H9 (cell line): ENCODE measurements at regions not wholly inside any gene's neighbourhood (a gene's known extent, or its start where the extent isn't known, plus 50 kb on each side); places are given as distances from the start of the nearest gene placed in this dataset.

Experiments used
- DNase-seq: peaks from one replicate; pipeline ENCODE4 v3.0.0-alpha.2; 2017
- H2AFZ ChIP-seq: one replicate; pipeline ENCODE4 v1.6.1; 2013; ENCODE audit warnings: mild to moderate bottlenecking, low read length, control low read depth, moderate library complexity
- H2AK5ac ChIP-seq: 2 replicates; pipeline ENCODE4 v1.6.1; 2013; ENCODE audit warnings: low read length, control low read depth, mixed read lengths; ENCODE audit not compliant: insufficient read length
- H2BK120ac ChIP-seq: one replicate; pipeline ENCODE4 v1.6.1; 2013; ENCODE audit warnings: low read depth, mild to moderate bottlenecking, low read length, control low read depth, inconsistent platforms; ENCODE audit not compliant: poor library complexity, severe bottlenecking
- H2BK12ac ChIP-seq: 2 replicates; pipeline ENCODE4 v1.6.1; 2013; ENCODE audit warnings: low read length, control low read depth, mixed read lengths, low read depth; ENCODE audit not compliant: insufficient read length
- H2BK15ac ChIP-seq: 2 replicates; pipeline ENCODE4 v1.6.1; 2013; ENCODE audit warnings: low read depth, low read length, control low read depth
- H2BK20ac ChIP-seq: one replicate; pipeline ENCODE4 v1.6.1; 2013; ENCODE audit warnings: low read depth, mild to moderate bottlenecking, low read length, control low read depth, inconsistent platforms; ENCODE audit not compliant: poor library complexity, severe bottlenecking
- H2BK5ac ChIP-seq: 2 replicates; pipeline ENCODE4 v1.6.1; 2013; ENCODE audit warnings: low read length, control low read depth, mixed read lengths; ENCODE audit not compliant: insufficient read length
- H3K14ac ChIP-seq: 2 replicates; pipeline ENCODE4 v1.6.1; 2013; ENCODE audit warnings: low read length, control low read depth; ENCODE audit not compliant: insufficient read depth
- H3K18ac ChIP-seq: 2 replicates; pipeline ENCODE4 v1.6.1; 2013; ENCODE audit warnings: low read depth, mild to moderate bottlenecking, mixed read lengths, low read length, control low read depth; ENCODE audit not compliant: insufficient read length
- H3K23ac ChIP-seq: 2 replicates; pipeline ENCODE4 v1.6.1; 2013; ENCODE audit warnings: low read length, control low read depth, mixed read lengths, low read depth; ENCODE audit not compliant: insufficient read length
- H3K23me2 ChIP-seq: 2 replicates; pipeline ENCODE4 v1.6.1; 2013; ENCODE audit warnings: low read depth, mild to moderate bottlenecking, mixed read lengths, low read length, control low read depth; ENCODE audit not compliant: insufficient read length, poor library complexity, severe bottlenecking
- H3K27ac ChIP-seq: 2 replicates; pipeline ENCODE4 v1.5.1; 2013; ENCODE audit warnings: low read length, control low read depth, mixed read lengths, low read depth; ENCODE audit not compliant: insufficient read length
- H3K27me3 ChIP-seq: 2 replicates; pipeline ENCODE4 v1.6.1; 2013; ENCODE audit warnings: low read length, control low read depth, inconsistent platforms; ENCODE audit not compliant: insufficient read depth
- H3K4ac ChIP-seq: 2 replicates; pipeline ENCODE4 v1.6.1; 2013; ENCODE audit warnings: low read depth, mild to moderate bottlenecking, control low read depth, inconsistent platforms, low read length, moderate library complexity
- H3K4me1 ChIP-seq: 2 replicates; pipeline ENCODE4 v1.6.1; 2013; ENCODE audit warnings: low read length, control low read depth, inconsistent platforms; ENCODE audit not compliant: insufficient read depth
- H3K4me2 ChIP-seq: 2 replicates; pipeline ENCODE4 v1.6.1; 2013; ENCODE audit warnings: low read length, control low read depth, mixed read lengths; ENCODE audit not compliant: insufficient read length, insufficient read depth
- H3K56ac ChIP-seq: 2 replicates; pipeline ENCODE4 v1.6.1; 2013; ENCODE audit warnings: low read depth, mild to moderate bottlenecking, mixed read lengths, low read length, control low read depth; ENCODE audit not compliant: insufficient read length
- H3K79me1 ChIP-seq: 2 replicates; pipeline ENCODE4 v1.6.1; 2013; ENCODE audit warnings: low read depth, mild to moderate bottlenecking, moderate library complexity, low read length, control low read depth, inconsistent platforms; ENCODE audit not compliant: insufficient read depth, poor library complexity, severe bottlenecking
- H3K79me2 ChIP-seq: 2 replicates; pipeline ENCODE4 v1.6.1; 2013; ENCODE audit warnings: low read length, control low read depth, inconsistent platforms; ENCODE audit not compliant: insufficient read depth
- H3K9ac ChIP-seq: 2 replicates; pipeline ENCODE4 v1.6.1; 2013; ENCODE audit warnings: low read length, control low read depth, mixed read lengths; ENCODE audit not compliant: insufficient read length; ENCODE audit errors: extremely low read depth
- H3K9me3 ChIP-seq: one replicate; pipeline ENCODE4 v1.6.1; 2013; ENCODE audit warnings: low read depth, low read length, inconsistent platforms; ENCODE audit not compliant: control insufficient read depth
- H3T11ph ChIP-seq: one replicate; pipeline ENCODE4 v1.6.1; 2013; ENCODE audit warnings: mild to moderate bottlenecking, low read length, control low read depth, inconsistent platforms
- H4K20me1 ChIP-seq: one replicate; pipeline ENCODE4 v1.6.1; 2013; ENCODE audit not compliant: control insufficient read depth, insufficient read length, insufficient read depth
- H4K5ac ChIP-seq: 2 replicates; pipeline ENCODE4 v1.6.1; 2013; ENCODE audit warnings: low read depth, mild to moderate bottlenecking, mixed read lengths, low read length, control low read depth; ENCODE audit not compliant: insufficient read length
- H4K8ac ChIP-seq: replicated peaks from 2 replicates; pipeline ENCODE4 v1.6.1; 2013; ENCODE audit warnings: low read length, control low read depth, mixed read lengths, low read depth; ENCODE audit not compliant: insufficient read length
- H4K91ac ChIP-seq: 2 replicates; pipeline ENCODE4 v1.6.1; 2013; ENCODE audit warnings: low read depth, mild to moderate bottlenecking, moderate library complexity, mixed read lengths, low read length, control low read depth; ENCODE audit not compliant: insufficient read length
- H3K27ac Mint-ChIP-seq, 3 experiments: 2 replicates in 2 of 3; 3 replicates in 1 of 3; pipeline ENCODE4 v1.8.0; 2020 to 2021; ENCODE audit warnings: mixed read lengths in 3 of 3, mild to moderate bottlenecking in 1 of 3, moderate library complexity in 1 of 3
- H3K27me3 Mint-ChIP-seq: 2 replicates; pipeline ENCODE4 v1.8.0; 2021; ENCODE audit warnings: low read depth, mild to moderate bottlenecking, moderate library complexity, mixed read lengths
- H3K36me3 Mint-ChIP-seq, 3 experiments: 2 replicates in 2 of 3; 3 replicates in 1 of 3; pipeline ENCODE4 v1.8.0; 2020 to 2021; ENCODE audit warnings: low read depth in 3 of 3, mixed read lengths in 3 of 3; ENCODE audit not compliant: insufficient read depth in 1 of 3
- H3K4me1 Mint-ChIP-seq, 2 experiments: 2 replicates each; pipeline ENCODE4 v1.8.0; 2020; ENCODE audit warnings: mixed read lengths in 2 of 2
- H3K4me3 Mint-ChIP-seq, 2 experiments: 2 replicates in 1 of 2; 3 replicates in 1 of 2; pipeline ENCODE4 v1.8.0; 2020 to 2021; ENCODE audit warnings: mild to moderate bottlenecking in 2 of 2, mixed read lengths in 2 of 2, moderate library complexity in 1 of 2
- H3K9me3 Mint-ChIP-seq, 2 experiments: 2 replicates in 1 of 2; 3 replicates in 1 of 2; pipeline ENCODE4 v1.8.0; 2020; ENCODE audit warnings: mild to moderate bottlenecking in 2 of 2, mixed read lengths in 2 of 2, moderate library complexity in 1 of 2
- CTCF ChIP-seq: fragments of 200-600 bp; sonication (generic); conservative IDR thresholded peaks from 3 replicates; pipeline ENCODE4 v1.8.0; 2021; ENCODE audit warnings: antibody characterized with exemption, mild to moderate bottlenecking
- WGBS: extraction: QIAGEN DNeasy Blood & Tissue Kit; methylation state at CpG from one replicate; pipeline ENCODE4 v1.1.7; 2013; ENCODE audit warnings: missing lambda C conversion rate, low lambda C conversion rate, mixed read lengths; ENCODE audit not compliant: insufficient read length; ENCODE audit errors: extremely low coverage; 5-methylcytosine and 5-hydroxymethylcytosine counted together

- Histone ChIP-seq H3K4me2 (no peak overlapping the region), H3K4me1 (no peaks in the 10 kb centered on the region), H2BK120ac (no peak overlapping the region), H2AK5ac (no peak overlapping the region), H2BK12ac (no peak overlapping the region), H4K8ac (no peak overlapping the region), H3K23ac (no peak overlapping the region), H3K27ac (no peak overlapping the region), H2BK5ac (no peak overlapping the region), H2AFZ (no peak overlapping the region), H3K18ac (no peak overlapping the region), H3T11ph (no peak overlapping the region), H3K27me3 (no peaks in the 10 kb centered on the region), H2BK15ac (no peak overlapping the region), H3K4ac (no peak overlapping the region), H2BK20ac (no peak overlapping the region), H3K23me2 (no peaks in the 10 kb centered on the region), H3K9ac (no peak overlapping the region), H3K9me3 (no peaks in the 10 kb centered on the region), H4K5ac (no peak overlapping the region), H3K56ac (no peak overlapping the region), H4K91ac (no peak overlapping the region), H3K79me2 (no peaks in the 10 kb centered on the region), H4K20me1 (no peaks in the 10 kb centered on the region), H3K14ac (no peak overlapping the region), H3K79me1 (no peaks in the 10 kb centered on the region)
- DNase-seq: no peak
- H3K4me3 Mint-ChIP-seq: no peak overlapping the region
- H3K27me3 Mint-ChIP-seq: peaks cover 9% of the 10 kb centered on the region
- no peaks in the 10 kb centered on the region; a peak in 2 of 5 replicates for H3K9me3 Mint-ChIP-seq
- H3K36me3 Mint-ChIP-seq: no peaks in the 10 kb centered on the region
- no CpG with 5 or more reads among the region's 7 CpGs for WGBS
- TF ChIP-seq CTCF: no peak
- H3K4me1 Mint-ChIP-seq: peaks cover 16 to 18% of the 10 kb centered on the region in 2 experiments
- no peak overlapping the region for H3K27ac Mint-ChIP-seq
Observed at GRCh38 chr10:45106236-45106856, 105.6 kb downstream of the ZNF22 start.
